HUES64 (cell line): ENCODE measurements at regions not wholly inside any gene's neighbourhood (a gene's known extent, or its start where the extent isn't known, plus 50 kb on each side); places are given as distances from the start of the nearest gene placed in this dataset.

ENCODE experiments used
- H3K27ac ChIP-seq: 2 replicates; pipeline ENCODE4 v1.7.0; 2013; ENCODE audit warnings: low read depth, low read length, inconsistent platforms
- H3K27me3 ChIP-seq: 2 replicates; pipeline ENCODE4 v1.6.1; 2013; ENCODE audit warnings: mild to moderate bottlenecking, low read length; ENCODE audit not compliant: insufficient read depth
- H3K36me3 ChIP-seq: 2 replicates; pipeline ENCODE4 v1.6.1; 2013; ENCODE audit warnings: mild to moderate bottlenecking, low read length; ENCODE audit not compliant: insufficient read depth
- H3K4me1 ChIP-seq: 2 replicates; pipeline ENCODE4 v1.6.1; 2013; ENCODE audit warnings: mild to moderate bottlenecking, low read length, moderate library complexity; ENCODE audit not compliant: insufficient read depth
- H3K4me3 ChIP-seq: 2 replicates; pipeline ENCODE4 v1.5.1; 2013; ENCODE audit warnings: mild to moderate bottlenecking, low read length, moderate library complexity
- H3K9ac ChIP-seq: 2 replicates; pipeline ENCODE4 v1.6.1; 2013; ENCODE audit warnings: mild to moderate bottlenecking, low read depth, low read length
- H3K9me3 ChIP-seq: 2 replicates; pipeline ENCODE4 v1.6.1; 2013; ENCODE audit warnings: low read depth, low read length; ENCODE audit not compliant: insufficient read depth
- WGBS: fragments of 150-250, 120-280 bp; methylation state at CpG from one replicate; pipeline ENCODE4 v1.1.7; 2013; ENCODE audit warnings: missing lambda C conversion rate; 5-methylcytosine and 5-hydroxymethylcytosine counted together

- H3K9me3 ChIP-seq: no peaks in the 10 kb centered on the region
- no peaks in the 10 kb centered on the region for H3K36me3 ChIP-seq
- H3K4me3 ChIP-seq: no peak overlapping the region
- no peaks in the 10 kb centered on the region for H3K27me3 ChIP-seq
- H3K27ac ChIP-seq: no peak overlapping the region
- WGBS: 96% methylated on average over 3 of the region's 3 CpGs
- H3K4me1 ChIP-seq: peaks cover 23% of the 10 kb centered on the region
- H3K9ac ChIP-seq: no peak overlapping the region
These were observed 59.4 kb upstream of the LIMCH1 start for GRCh38 chr4:41478518-41478917.

GRCh38 chr4:41480896-41481311 lies 57.1 kb upstream of the LIMCH1 start:
- WGBS: 95% methylated on average over 5 of the region's 5 CpGs
- Histone ChIP-seq H3K36me3 (no peaks in the 10 kb centered on the region), H3K9me3 (no peaks in the 10 kb centered on the region), H3K9ac (no peak overlapping the region), H3K27ac (no peak overlapping the region), H3K4me1 (peaks cover 19% of the 10 kb centered on the region), H3K27me3 (no peaks in the 10 kb centered on the region), H3K4me3 (no peak overlapping the region)

DNA sequence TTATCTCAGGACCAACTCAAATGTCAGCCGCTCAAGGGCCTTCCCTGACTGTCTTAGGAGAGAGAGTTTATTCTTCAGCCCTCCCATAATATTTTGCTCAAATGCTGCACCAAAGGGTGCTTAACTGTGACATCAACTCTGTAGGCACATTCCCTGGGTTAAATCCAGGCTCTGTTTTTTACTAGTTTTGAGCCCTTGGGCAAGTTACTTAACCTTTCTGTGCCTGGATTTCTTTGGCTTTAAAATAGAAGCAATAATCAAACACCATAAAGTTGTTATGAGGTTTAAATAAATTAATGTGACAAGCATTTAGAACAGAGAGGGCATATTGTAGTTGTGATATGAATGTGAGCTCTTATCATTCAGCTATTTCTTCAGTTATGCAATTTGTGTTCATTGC lies 54.2 kb upstream of the LIMCH1 start:
- no peak overlapping the region for H3K9ac ChIP-seq
- no peaks in the 10 kb centered on the region for H3K4me1 ChIP-seq
- no peak overlapping the region for H3K27ac ChIP-seq
- no peaks in the 10 kb centered on the region for H3K9me3 ChIP-seq
- no peaks in the 10 kb centered on the region for H3K36me3 ChIP-seq
- no peaks in the 10 kb centered on the region for H3K27me3 ChIP-seq
- WGBS: 88% methylated on average over 1 of the region's 1 CpG
- no peak overlapping the region for H3K4me3 ChIP-seq

- H3K27me3 ChIP-seq: no peaks in the 10 kb centered on the region
- no peaks in the 10 kb centered on the region for H3K36me3 ChIP-seq
- H3K9me3 ChIP-seq: no peaks in the 10 kb centered on the region
- no peak overlapping the region for H3K27ac ChIP-seq
- WGBS: 82% methylated on average over 1 of the region's 1 CpG
- H3K4me1 ChIP-seq: no peaks in the 10 kb centered on the region
- H3K4me3 ChIP-seq: no peak overlapping the region
- H3K9ac ChIP-seq: no peak overlapping the region
These were observed 52.9 kb upstream of the LIMCH1 start for GRCh38 chr4:41485041-41485440.

DNA sequence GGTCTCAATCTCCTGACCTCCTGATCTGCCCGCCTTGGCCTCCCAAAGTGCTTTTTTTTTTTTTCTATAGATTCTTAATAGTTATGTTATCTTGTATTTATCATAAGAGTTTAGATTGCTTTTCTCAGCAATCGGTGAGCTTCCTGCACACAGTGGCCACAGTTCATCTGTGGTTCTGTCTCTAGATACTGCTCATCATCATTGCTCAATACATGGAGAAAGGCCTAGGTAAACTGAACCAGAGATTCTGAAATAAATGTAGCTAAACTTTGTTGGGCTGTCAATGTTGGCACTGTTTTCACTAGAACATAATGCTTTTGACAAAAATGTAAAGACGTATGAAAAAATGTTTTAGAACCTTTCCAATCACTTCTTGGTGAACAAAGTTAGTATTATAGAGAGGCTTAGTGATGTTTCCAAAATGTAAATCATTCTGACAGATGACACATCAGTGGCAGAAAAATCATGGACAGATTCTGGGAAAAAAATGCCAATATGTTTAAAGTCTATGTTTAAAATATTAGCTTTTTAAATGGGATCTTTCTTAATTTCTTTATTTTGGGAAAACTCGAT lies 50.0 kb upstream of the LIMCH1 start:
- no peak overlapping the region for H3K27ac ChIP-seq
- no peaks in the 10 kb centered on the region for H3K36me3 ChIP-seq
- H3K4me3 ChIP-seq: no peak overlapping the region
- no peaks in the 10 kb centered on the region for H3K4me1 ChIP-seq
- H3K9ac ChIP-seq: no peak overlapping the region
- WGBS: 100% methylated on average over 2 of the region's 4 CpGs
- H3K9me3 ChIP-seq: no peaks in the 10 kb centered on the region
- H3K27me3 ChIP-seq: no peaks in the 10 kb centered on the region
